GM12875 (cell line): ENCODE measurements at regions not wholly inside any gene's neighbourhood (a gene's known extent, or its start where the extent isn't known, plus 50 kb on each side); places are given as distances from the start of the nearest gene placed in this dataset.
"Not testable (repeated sequence)": the region's sequence is repeated elsewhere in the genome, so short reads cannot be mapped to it uniquely, and the experiment has no call there.

Experiments
- H3K4me3 ChIP-seq: one replicate; pipeline ENCODE4 v1.5.1; 2011; ENCODE audit warnings: low read depth, low read length, control low read depth
- CTCF ChIP-seq: IDR thresholded peaks from 2 replicates; pipeline ENCODE4 v1.5.1; 2011; ENCODE audit warnings: low read depth, mild to moderate bottlenecking, control low read depth, inconsistent platforms, low read length, moderate library complexity, borderline replicate concordance; ENCODE audit not compliant: insufficient read depth

- no peak overlapping the region for H3K4me3 ChIP-seq
- TF ChIP-seq CTCF, result no peak
Observed at GRCh38 chr7:49611951-49612350, 161.5 kb upstream of the VWC2 start.

- no peak overlapping the region for H3K4me3 ChIP-seq
- no peak for TF ChIP-seq CTCF
Observed at GRCh38 chr7:49613759-49614158, 159.7 kb upstream of the VWC2 start.

GRCh38 chr7:49614974-49615373, 158.5 kb upstream of the VWC2 start:
- H3K4me3 ChIP-seq, result not testable (repeated sequence)

- H3K4me3 ChIP-seq, result no peak overlapping the region
- TF ChIP-seq CTCF, result no peak
Observed at GRCh38 chr7:49618028-49618427, 155.4 kb upstream of the VWC2 start.

- H3K4me3 ChIP-seq, result no peak overlapping the region
- TF ChIP-seq CTCF, result no peak
Observed at GRCh38 chr7:49623943-49624342, 149.5 kb upstream of the VWC2 start.

GRCh38 chr7:49624611-49625010, 148.8 kb upstream of the VWC2 start:
- no peak for TF ChIP-seq CTCF
- H3K4me3 ChIP-seq, result no peak overlapping the region

GRCh38 chr7:49630513-49630912, 142.9 kb upstream of the VWC2 start:
- no peak overlapping the region for H3K4me3 ChIP-seq
- TF ChIP-seq CTCF, result no peak
